ENCODE measurements at regions not wholly inside any gene's neighbourhood (a gene's known extent, or its start where the extent isn't known, plus 50 kb on each side); places are given as distances from the start of the nearest gene placed in this dataset.

DNA sequence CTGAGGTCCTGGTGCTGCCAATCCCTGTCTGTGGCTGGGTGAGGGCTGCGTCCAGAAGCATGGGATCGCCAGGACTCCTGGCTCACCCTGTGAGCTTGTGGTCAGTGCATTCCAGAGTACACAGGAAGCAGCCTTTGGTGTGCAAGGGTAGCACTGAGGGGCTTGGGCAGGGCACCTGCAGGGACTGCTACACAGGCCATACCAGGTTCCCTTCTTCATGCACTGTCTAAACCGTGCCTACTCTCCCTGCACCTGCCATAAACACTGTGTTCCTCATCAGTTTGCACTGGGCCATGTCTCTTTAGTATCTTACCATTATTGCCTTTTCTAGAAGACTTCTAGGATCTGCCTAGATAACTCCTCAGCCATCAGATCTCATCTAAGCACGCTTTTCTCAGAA, 72.8 kb upstream of the NKX2-2 start:
- ATAC-seq (no peak), DNase-seq (no peak)
- Histone ChIP-seq H3K4me3 (ENCODE audit: low read length) (no peak overlapping the region), H3K27me3 (ENCODE audit: control insufficient read depth, insufficient read depth, low read length) (no peaks in the 10 kb centered on the region), H3K36me3 (ENCODE audit: control insufficient read depth, insufficient read depth, low read length) (no peaks in the 10 kb centered on the region), H3K4me1 (ENCODE audit: control insufficient read depth, insufficient read depth, low read length) (no peaks in the 10 kb centered on the region), H3K9me3 (ENCODE audit: control insufficient read depth, insufficient read depth, low read length) (no peaks in the 10 kb centered on the region), H3K27ac (ENCODE audit: low read length) (no peak overlapping the region)
- Mint-ChIP-seq H3K27me3 (ENCODE audit: low read depth in 2 of 2) (peaks cover 0 to 6% of the 10 kb centered on the region in 2 donors), H3K9me3 (no peaks in the 10 kb centered on the region), H3K27ac (no peak overlapping the region), H3K4me1 (no peaks in the 10 kb centered on the region), H3K36me3 (no peaks in the 10 kb centered on the region), H3K4me3 (no peak overlapping the region)
- WGBS (ENCODE audit: insufficient coverage) = 74% methylated on average over 4 of the region's 4 CpGs
- TF ChIP-seq, protein P1, sequence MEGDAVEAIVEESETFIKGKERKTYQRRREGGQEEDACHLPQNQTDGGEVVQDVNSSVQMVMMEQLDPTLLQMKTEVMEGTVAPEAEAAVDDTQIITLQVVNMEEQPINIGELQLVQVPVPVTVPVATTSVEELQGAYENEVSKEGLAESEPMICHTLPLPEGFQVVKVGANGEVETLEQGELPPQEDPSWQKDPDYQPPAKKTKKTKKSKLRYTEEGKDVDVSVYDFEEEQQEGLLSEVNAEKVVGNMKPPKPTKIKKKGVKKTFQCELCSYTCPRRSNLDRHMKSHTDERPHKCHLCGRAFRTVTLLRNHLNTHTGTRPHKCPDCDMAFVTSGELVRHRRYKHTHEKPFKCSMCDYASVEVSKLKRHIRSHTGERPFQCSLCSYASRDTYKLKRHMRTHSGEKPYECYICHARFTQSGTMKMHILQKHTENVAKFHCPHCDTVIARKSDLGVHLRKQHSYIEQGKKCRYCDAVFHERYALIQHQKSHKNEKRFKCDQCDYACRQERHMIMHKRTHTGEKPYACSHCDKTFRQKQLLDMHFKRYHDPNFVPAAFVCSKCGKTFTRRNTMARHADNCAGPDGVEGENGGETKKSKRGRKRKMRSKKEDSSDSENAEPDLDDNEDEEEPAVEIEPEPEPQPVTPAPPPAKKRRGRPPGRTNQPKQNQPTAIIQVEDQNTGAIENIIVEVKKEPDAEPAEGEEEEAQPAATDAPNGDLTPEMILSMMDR (IDR thresholded peaks at IDR 0.05) = no peak
- intact Hi-C loops (cut with micrococcal nuclease) = no loop called here

DNA sequence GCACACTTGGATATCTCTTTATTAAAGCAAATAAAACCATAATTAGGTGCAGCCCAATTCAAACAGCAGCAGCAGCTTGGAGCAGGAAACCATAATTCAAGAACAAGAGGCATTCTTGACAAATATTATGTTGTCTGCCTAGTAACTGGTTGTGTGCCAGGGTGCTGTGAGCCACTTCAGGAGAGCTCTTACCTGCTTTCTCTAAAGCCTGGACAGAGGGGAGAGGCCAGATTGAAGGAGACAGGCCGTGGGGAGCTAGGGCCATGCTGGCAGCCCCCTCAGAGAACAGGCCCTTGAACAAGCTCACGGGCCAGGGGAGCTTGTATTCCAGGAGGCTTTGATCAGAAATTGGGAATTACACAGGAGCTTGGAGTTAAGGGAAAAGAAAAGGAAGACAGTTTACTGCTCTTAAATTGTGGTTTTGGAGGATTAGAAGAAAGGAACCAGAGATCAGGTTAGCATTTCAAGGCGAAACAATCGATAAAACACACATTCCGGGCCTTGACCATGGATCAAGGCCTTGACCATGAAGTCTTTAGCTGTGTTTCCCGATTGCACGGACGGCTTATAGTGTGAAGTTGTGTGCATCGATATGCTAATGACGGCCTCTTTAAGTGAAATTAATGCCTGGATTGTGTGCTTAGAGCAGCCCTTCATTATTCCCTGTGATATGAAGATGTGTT, 69.8 kb upstream of the NKX2-2 start:
- no peak for ATAC-seq
- no peaks in the 10 kb centered on the region for H3K4me1 ChIP-seq (ENCODE audit: control insufficient read depth, insufficient read depth, low read length)
- no peaks in the 10 kb centered on the region for H3K9me3 Mint-ChIP-seq
- no peaks in the 10 kb centered on the region for H3K4me1 Mint-ChIP-seq
- TF ChIP-seq, protein P1 (IDR thresholded peaks at IDR 0.05) = no peak
- H3K4me3 Mint-ChIP-seq = no peak overlapping the region
- no peak overlapping the region for H3K27ac ChIP-seq (ENCODE audit: low read length)
- no peaks in the 10 kb centered on the region for H3K9me3 ChIP-seq (ENCODE audit: control insufficient read depth, insufficient read depth, low read length)
- no peak overlapping the region for H3K4me3 ChIP-seq (ENCODE audit: low read length)
- no peak overlapping the region for H3K27ac Mint-ChIP-seq
- no peaks in the 10 kb centered on the region for H3K27me3 ChIP-seq (ENCODE audit: control insufficient read depth, insufficient read depth, low read length)
- no peaks in the 10 kb centered on the region for H3K36me3 Mint-ChIP-seq
- H3K27me3 Mint-ChIP-seq (ENCODE audit: low read depth in 2 of 2) = peaks cover 12 to 19% of the 10 kb centered on the region in 2 donors
- intact Hi-C loops (cut with micrococcal nuclease) = no loop called here
- WGBS (ENCODE audit: insufficient coverage) = 84% methylated on average over 10 of the region's 10 CpGs
- no peak for DNase-seq
- H3K36me3 ChIP-seq (ENCODE audit: control insufficient read depth, insufficient read depth, low read length) = no peaks in the 10 kb centered on the region

DNA sequence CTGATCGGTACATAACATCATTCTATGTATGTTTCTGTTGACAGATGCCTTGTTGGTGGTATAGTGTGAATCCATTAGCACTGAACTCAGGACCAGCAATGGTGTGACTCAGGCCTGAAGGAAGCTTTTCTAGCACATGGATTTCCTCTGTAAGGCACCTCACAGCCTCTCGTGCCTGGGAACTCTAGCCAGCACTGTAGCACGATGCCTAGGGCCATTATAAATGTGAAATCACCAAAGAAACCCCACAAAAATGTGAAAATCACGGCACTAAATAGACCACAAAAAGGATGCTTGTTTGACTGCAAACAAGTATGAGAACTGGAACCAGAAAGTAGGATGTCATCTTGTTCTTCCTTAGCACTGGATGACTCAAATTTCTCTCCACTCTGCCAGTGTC, 63.7 kb upstream of the NKX2-2 start:
- H3K36me3 ChIP-seq (ENCODE audit: control insufficient read depth, insufficient read depth, low read length) = no peaks in the 10 kb centered on the region
- H3K9me3 ChIP-seq (ENCODE audit: control insufficient read depth, insufficient read depth, low read length) = no peaks in the 10 kb centered on the region
- H3K4me3 ChIP-seq (ENCODE audit: low read length) = no peak overlapping the region
- TF ChIP-seq, protein P1 (IDR thresholded peaks at IDR 0.05) = no peak
- ATAC-seq (no peak), DNase-seq (no peak)
- no peaks in the 10 kb centered on the region for H3K4me1 ChIP-seq (ENCODE audit: control insufficient read depth, insufficient read depth, low read length)
- 57% methylated on average over 4 of the region's 4 CpGs for WGBS (ENCODE audit: insufficient coverage)
- H3K36me3 Mint-ChIP-seq = no peaks in the 10 kb centered on the region
- H3K9me3 Mint-ChIP-seq = no peaks in the 10 kb centered on the region
- no peak overlapping the region for H3K27ac Mint-ChIP-seq
- no peaks in the 10 kb centered on the region for H3K4me1 Mint-ChIP-seq
- peaks cover 12 to 19% of the 10 kb centered on the region in 2 donors for H3K27me3 Mint-ChIP-seq (ENCODE audit: low read depth in 2 of 2)
- H3K4me3 Mint-ChIP-seq = no peak overlapping the region
- H3K27me3 ChIP-seq (ENCODE audit: control insufficient read depth, insufficient read depth, low read length) = no peaks in the 10 kb centered on the region
- H3K27ac ChIP-seq (ENCODE audit: low read length) = no peak overlapping the region
- intact Hi-C loops (cut with micrococcal nuclease) = no loop called here
